ENCODE measurements at regions not wholly inside any gene's neighbourhood (a gene's known extent, or its start where the extent isn't known, plus 50 kb on each side); places are given as distances from the start of the nearest gene placed in this dataset.
"Not testable (repeated sequence)": the region's sequence is repeated elsewhere in the genome, so short reads cannot be mapped to it uniquely, and the experiment has no call there.

GRCh38 chr9:110128664-110129329 lies 79.2 kb downstream of the C9orf152 start:
- DNase-seq: no peak

DNA sequence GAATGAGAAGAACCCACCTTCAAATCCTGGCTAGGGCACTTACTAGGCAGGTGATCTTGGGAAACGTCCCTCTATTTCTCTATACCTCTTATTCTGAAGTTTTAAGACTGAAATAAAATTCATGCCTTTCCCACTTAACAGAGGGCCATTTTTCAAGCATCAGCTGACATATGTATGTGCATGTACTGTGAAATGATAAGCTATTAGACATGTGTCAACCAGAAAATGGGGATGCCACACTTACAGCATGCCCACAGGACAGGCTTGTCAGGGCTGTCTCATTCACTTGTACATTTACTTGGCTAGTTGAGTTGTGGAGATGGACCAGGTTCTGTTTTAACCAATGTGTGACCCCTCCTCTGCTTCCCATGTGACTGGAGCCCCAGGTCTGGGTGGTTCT lies 78.5 kb downstream of the C9orf152 start:
- no peak for DNase-seq

- no peak for DNase-seq
Observed at GRCh38 chr9:110130211-110130610, 77.7 kb downstream of the C9orf152 start.

GRCh38 chr9:110130791-110131416 lies 77.1 kb downstream of the C9orf152 start:
- DNase-seq: no peak

GRCh38 chr9:110131499-110131898 lies 76.5 kb downstream of the C9orf152 start:
- DNase-seq: no peak

DNA sequence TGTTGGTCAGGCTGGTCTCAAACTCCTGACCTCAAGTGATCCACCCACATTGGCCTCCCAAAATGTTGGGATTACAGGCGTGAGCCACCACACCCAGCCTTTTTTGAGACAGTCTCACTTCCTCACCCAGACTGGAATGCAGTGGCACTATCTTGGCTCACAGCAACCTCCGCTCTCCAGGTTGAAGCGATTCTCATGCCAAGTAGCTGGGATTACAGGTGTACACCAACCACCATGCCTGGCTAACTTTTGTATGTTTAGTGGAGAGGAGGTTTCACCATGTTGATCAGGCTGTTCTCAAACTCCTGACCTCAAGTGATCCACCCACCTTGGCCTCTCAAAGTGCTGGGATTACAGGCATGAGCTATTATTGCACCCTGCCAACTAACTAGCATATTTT lies 75.4 kb downstream of the C9orf152 start:
- not testable (repeated sequence) for DNase-seq

GRCh38 chr9:110133059-110133458 lies 74.9 kb downstream of the C9orf152 start:
- no peak for DNase-seq

- no peak for DNase-seq
Observed at GRCh38 chr9:110133608-110134210, 74.2 kb downstream of the C9orf152 start.

DNA sequence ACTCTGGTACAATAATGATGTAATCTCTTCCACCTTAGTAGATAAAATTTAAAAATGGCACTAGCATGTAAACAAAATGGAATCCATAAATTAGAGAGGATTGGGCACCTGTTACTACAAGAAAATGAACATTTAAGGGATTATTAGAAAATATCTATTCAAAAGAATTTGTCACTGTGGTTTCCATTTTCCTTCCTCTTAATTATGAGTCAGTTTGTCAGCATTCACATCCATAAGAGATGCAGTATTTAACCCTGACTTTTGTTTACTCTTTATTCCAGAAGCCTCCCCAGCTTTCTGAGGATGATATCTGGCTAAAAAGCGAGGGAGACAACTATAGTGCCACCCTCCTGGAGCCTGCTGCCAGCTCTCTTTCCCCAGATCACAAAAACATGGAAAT lies 72.1 kb downstream of the C9orf152 start:
- DNase-seq: no peak

- DNase-seq: no peak
Observed at GRCh38 chr9:110136802-110137201, 71.2 kb downstream of the C9orf152 start.

- DNase-seq: no peak
Observed at GRCh38 chr9:110140276-110140675, 67.7 kb downstream of the C9orf152 start.

- no peak for DNase-seq
Observed at GRCh38 chr9:110141227-110141793, 66.6 kb downstream of the C9orf152 start.

- no peak for DNase-seq
Observed at GRCh38 chr9:110142253-110142652, 65.7 kb downstream of the C9orf152 start.

DNA sequence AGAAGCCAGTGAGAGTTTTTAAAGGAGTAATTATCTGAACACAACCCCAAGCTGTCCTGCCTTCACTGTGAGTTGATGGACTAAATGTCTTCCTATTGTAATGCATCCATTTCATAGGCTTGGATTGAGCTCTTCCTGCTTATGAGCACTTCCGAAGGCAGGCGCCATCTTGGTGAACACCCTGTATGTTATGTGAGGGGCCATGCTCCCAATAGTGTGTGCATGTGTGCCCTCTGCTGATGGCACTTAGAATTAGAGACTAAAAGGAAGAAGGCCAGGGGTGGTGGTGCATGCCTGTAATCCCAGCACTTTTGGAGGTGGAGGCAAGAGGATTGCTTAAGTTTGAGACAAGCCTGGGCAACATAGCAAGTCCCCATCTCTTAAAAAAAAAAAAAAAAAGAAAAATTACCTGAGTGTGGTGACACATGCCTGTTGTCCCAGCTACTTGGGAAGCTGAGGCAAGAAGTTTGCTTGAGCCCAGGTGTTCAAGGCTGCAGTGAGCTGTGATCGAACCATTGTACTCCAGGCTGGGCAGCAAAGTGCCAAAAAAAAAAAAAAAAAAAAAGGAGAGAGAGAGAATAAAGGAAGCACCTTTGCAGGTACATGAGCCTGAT lies 65.0 kb downstream of the C9orf152 start:
- DNase-seq: no peak

DNA sequence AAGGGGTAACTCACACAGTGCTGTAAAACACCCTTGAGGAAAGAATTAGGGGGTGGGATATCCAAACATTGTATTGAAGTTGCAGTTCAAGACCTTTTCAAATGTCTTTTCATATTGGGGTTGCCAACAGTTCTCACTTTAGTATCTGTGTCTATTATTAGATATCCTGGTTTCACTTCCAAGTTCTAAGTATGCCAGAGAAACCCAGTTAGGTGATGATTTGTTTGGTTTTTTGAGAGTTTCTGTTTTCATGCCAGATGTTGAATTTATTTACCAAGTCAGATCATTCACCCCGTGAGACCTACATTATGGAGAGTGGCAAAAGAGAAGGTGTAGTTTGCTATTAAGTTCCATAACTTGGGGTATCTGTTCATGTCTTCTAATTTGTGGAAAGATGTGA lies 64.5 kb downstream of the C9orf152 start:
- no peak for DNase-seq

- no peak for DNase-seq
Observed at GRCh38 chr9:110143950-110144545, 63.9 kb downstream of the C9orf152 start.

GRCh38 chr9:110146373-110146772 lies 61.6 kb downstream of the C9orf152 start:
- no peak for DNase-seq

GRCh38 chr9:110148384-110148783 lies 59.6 kb downstream of the C9orf152 start:
- no peak for DNase-seq

- no peak for DNase-seq
Observed at GRCh38 chr9:110148891-110149290, 59.1 kb downstream of the C9orf152 start.
